CD4-positive, CD25-positive, alpha-beta regulatory T cell (primary cell): ENCODE measurements at regions not wholly inside any gene's neighbourhood (a gene's known extent, or its start where the extent isn't known, plus 50 kb on each side); places are given as distances from the start of the nearest gene placed in this dataset.

Experiments used
- ATAC-seq, 2 donors: fragments of 150-1000 bp; cut with Tn5 transposase; one replicate each; pipeline ENCODE4 v1.10.0; 2021; ENCODE audit warnings: low read depth in 2 of 2, moderate number of reproducible peaks in 2 of 2, moderate library complexity in 1 of 2
- DNase-seq, 3 donors: peaks; one replicate each; pipeline versions ENCODE4 v3.0.0 to v3.0.0-alpha.2; 2012 to 2022; ENCODE audit warnings: mixed read lengths in 1 of 3
- H3K27ac ChIP-seq: one replicate; pipeline ENCODE4 v1.7.0; 2013; ENCODE audit warnings: mild to moderate bottlenecking, low read length; ENCODE audit not compliant: insufficient read depth, poor library complexity, severe bottlenecking
- H3K27me3 ChIP-seq: one replicate; pipeline ENCODE4 v1.7.0; 2013; ENCODE audit warnings: low read length; ENCODE audit not compliant: control insufficient read depth, insufficient read depth
- H3K36me3 ChIP-seq: one replicate; pipeline ENCODE4 v1.7.0; 2013; ENCODE audit warnings: mild to moderate bottlenecking, low read length, moderate library complexity; ENCODE audit not compliant: control insufficient read depth, insufficient read depth
- H3K4me1 ChIP-seq: 2 replicates; pipeline ENCODE4 v1.7.0; 2013; ENCODE audit warnings: mild to moderate bottlenecking, low read length; ENCODE audit not compliant: insufficient read depth, control insufficient read depth, poor library complexity, severe bottlenecking
- H3K4me3 ChIP-seq: one replicate; pipeline ENCODE4 v1.7.0; 2013; ENCODE audit warnings: low read depth, mild to moderate bottlenecking, low read length, moderate library complexity
- H3K9me3 ChIP-seq, 2 experiments: 1 replicate in 1 of 2; 2 replicates in 1 of 2; pipeline ENCODE4 v1.7.0; 2013; ENCODE audit warnings: low read length in 2 of 2, mild to moderate bottlenecking in 1 of 2, moderate library complexity in 1 of 2; ENCODE audit not compliant: control insufficient read depth in 2 of 2
- H3K27ac Mint-ChIP-seq, 3 donors: one replicate each; pipeline ENCODE4 v1.8.0; 2020 to 2022; ENCODE audit warnings: mild to moderate bottlenecking in 3 of 3, mixed read lengths in 3 of 3, moderate library complexity in 2 of 3
- H3K27me3 Mint-ChIP-seq: one replicate; pipeline ENCODE4 v1.8.0; 2022; ENCODE audit warnings: mild to moderate bottlenecking, mixed read lengths
- H3K36me3 Mint-ChIP-seq: one replicate; pipeline ENCODE4 v1.8.0; 2020; ENCODE audit warnings: mixed read lengths
- H3K4me1 Mint-ChIP-seq, 4 donors: one replicate each; pipeline ENCODE4 v1.8.0; 2020 to 2022; ENCODE audit warnings: mixed read lengths in 4 of 4, mild to moderate bottlenecking in 1 of 4
- H3K4me3 Mint-ChIP-seq, 4 donors: one replicate each; pipeline ENCODE4 v1.8.0; 2020 to 2022; ENCODE audit warnings: mild to moderate bottlenecking in 4 of 4, mixed read lengths in 4 of 4, moderate library complexity in 3 of 4
- H3K9me3 Mint-ChIP-seq, 7 donors: one replicate each; pipeline ENCODE4 v1.8.0; 2020 to 2022; ENCODE audit warnings: mixed read lengths in 7 of 7, mild to moderate bottlenecking in 3 of 7, moderate library complexity in 2 of 7

- Mint-ChIP-seq H3K27me3 (no peaks in the 10 kb centered on the region), H3K36me3 (no peaks in the 10 kb centered on the region), H3K27ac (no peak overlapping the region), H3K4me3 (peak overlapping the region in 1 of 4 donors; percentile 10), H3K9me3 (peaks cover 1 to 9% (median 4%) of the 10 kb centered on the region in 7 donors), H3K4me1 (no peaks in the 10 kb centered on the region)
- H3K9me3 ChIP-seq, result no peaks in the 10 kb centered on the region
- no peaks in the 10 kb centered on the region for H3K36me3 ChIP-seq
- no peak overlapping the region for H3K27ac ChIP-seq
- DNase-seq, result no peak
- H3K4me1 ChIP-seq, result no peaks in the 10 kb centered on the region
- H3K4me3 ChIP-seq, result no peak overlapping the region
- H3K27me3 ChIP-seq, result no peaks in the 10 kb centered on the region
- no peak for ATAC-seq
These were observed 224.8 kb downstream of the MTERF1 start for GRCh38 chr7:91655656-91656055.

GRCh38 chr7:91656541-91657482, 223.7 kb downstream of the MTERF1 start:
- Mint-ChIP-seq H3K36me3 (no peaks in the 10 kb centered on the region), H3K27ac (no peak overlapping the region), H3K4me3 (no peak overlapping the region), H3K27me3 (no peaks in the 10 kb centered on the region), H3K4me1 (no peaks in the 10 kb centered on the region), H3K9me3 (peaks cover 0 to 14% (median 0%) of the 10 kb centered on the region in 7 donors)
- Histone ChIP-seq H3K27me3 (no peaks in the 10 kb centered on the region), H3K36me3 (no peaks in the 10 kb centered on the region), H3K9me3 (no peaks in the 10 kb centered on the region), H3K4me1 (no peaks in the 10 kb centered on the region), H3K4me3 (no peak overlapping the region), H3K27ac (no peak overlapping the region)
- no peak for ATAC-seq
- no peak for DNase-seq

GRCh38 chr7:91657483-91658071, 222.9 kb downstream of the MTERF1 start:
- Mint-ChIP-seq H3K27me3 (no peaks in the 10 kb centered on the region), H3K4me1 (no peaks in the 10 kb centered on the region), H3K36me3 (no peaks in the 10 kb centered on the region), H3K27ac (no peak overlapping the region), H3K9me3 (peaks cover 0 to 11% (median 0%) of the 10 kb centered on the region in 7 donors), H3K4me3 (no peak overlapping the region)
- Histone ChIP-seq H3K27me3 (no peaks in the 10 kb centered on the region), H3K36me3 (no peaks in the 10 kb centered on the region), H3K27ac (no peak overlapping the region), H3K4me3 (no peak overlapping the region), H3K9me3 (no peaks in the 10 kb centered on the region), H3K4me1 (no peaks in the 10 kb centered on the region)
- ATAC-seq (no peak), DNase-seq (no peak)

- ATAC-seq (no peak), DNase-seq (no peak)
- no peaks in the 10 kb centered on the region for H3K27me3 ChIP-seq
- Mint-ChIP-seq H3K36me3 (no peaks in the 10 kb centered on the region), H3K27me3 (no peaks in the 10 kb centered on the region), H3K4me3 (no peak overlapping the region), H3K4me1 (no peaks in the 10 kb centered on the region), H3K9me3 (peaks cover 0 to 12% (median 0%) of the 10 kb centered on the region in 7 donors), H3K27ac (no peak overlapping the region)
- no peaks in the 10 kb centered on the region for H3K4me1 ChIP-seq
- H3K36me3 ChIP-seq, result no peaks in the 10 kb centered on the region
- peaks cover 0 to 3% of the 10 kb centered on the region in 2 experiments for H3K9me3 ChIP-seq
- no peak overlapping the region for H3K27ac ChIP-seq
- no peak overlapping the region for H3K4me3 ChIP-seq
These were observed 221.4 kb downstream of the MTERF1 start for GRCh38 chr7:91659096-91659495.

- Histone ChIP-seq H3K4me3 (no peak overlapping the region), H3K27me3 (no peaks in the 10 kb centered on the region), H3K27ac (no peak overlapping the region), H3K9me3 (peaks cover 0 to 3% of the 10 kb centered on the region in 2 experiments), H3K36me3 (no peaks in the 10 kb centered on the region), H3K4me1 (no peaks in the 10 kb centered on the region)
- H3K4me3 Mint-ChIP-seq, result no peak overlapping the region
- no peaks in the 10 kb centered on the region for H3K36me3 Mint-ChIP-seq
- no peak for DNase-seq
- H3K9me3 Mint-ChIP-seq, result peaks cover 0 to 12% (median 0%) of the 10 kb centered on the region in 7 donors
- no peaks in the 10 kb centered on the region for H3K27me3 Mint-ChIP-seq
- ATAC-seq, result no peak
- H3K27ac Mint-ChIP-seq, result no peak overlapping the region
- no peaks in the 10 kb centered on the region for H3K4me1 Mint-ChIP-seq
These were observed 219.7 kb downstream of the MTERF1 start for GRCh38 chr7:91660734-91661356.

- Histone ChIP-seq H3K36me3 (no peaks in the 10 kb centered on the region), H3K27me3 (no peaks in the 10 kb centered on the region), H3K4me3 (no peak overlapping the region), H3K4me1 (no peaks in the 10 kb centered on the region), H3K27ac (no peak overlapping the region), H3K9me3 (peaks cover 0 to 3% of the 10 kb centered on the region in 2 experiments)
- H3K27ac Mint-ChIP-seq, result no peak overlapping the region
- no peaks in the 10 kb centered on the region for H3K36me3 Mint-ChIP-seq
- H3K4me3 Mint-ChIP-seq, result no peak overlapping the region
- ATAC-seq (no peak), DNase-seq (no peak)
- no peaks in the 10 kb centered on the region for H3K4me1 Mint-ChIP-seq
- H3K9me3 Mint-ChIP-seq, result peaks cover 0 to 16% (median 1%) of the 10 kb centered on the region in 7 donors
- no peaks in the 10 kb centered on the region for H3K27me3 Mint-ChIP-seq
These were observed 218.8 kb downstream of the MTERF1 start for GRCh38 chr7:91661727-91662126.

- no peaks in the 10 kb centered on the region for H3K27me3 Mint-ChIP-seq
- Histone ChIP-seq H3K36me3 (no peaks in the 10 kb centered on the region), H3K27ac (no peak overlapping the region), H3K4me3 (no peak overlapping the region), H3K27me3 (no peaks in the 10 kb centered on the region), H3K9me3 (peaks cover 0 to 4% of the 10 kb centered on the region in 2 experiments), H3K4me1 (no peaks in the 10 kb centered on the region)
- no peaks in the 10 kb centered on the region for H3K36me3 Mint-ChIP-seq
- ATAC-seq (no peak), DNase-seq (no peak)
- no peak overlapping the region for H3K27ac Mint-ChIP-seq
- H3K4me1 Mint-ChIP-seq, result no peaks in the 10 kb centered on the region
- peaks cover 0 to 8% (median 4%) of the 10 kb centered on the region in 7 donors for H3K9me3 Mint-ChIP-seq
- H3K4me3 Mint-ChIP-seq, result no peak overlapping the region
These were observed 212.3 kb downstream of the MTERF1 start for GRCh38 chr7:91668217-91668616.
